ENCODE measurements at regions not wholly inside any gene's neighbourhood (a gene's known extent, or its start where the extent isn't known, plus 50 kb on each side); places are given as distances from the start of the nearest gene placed in this dataset.

DNA sequence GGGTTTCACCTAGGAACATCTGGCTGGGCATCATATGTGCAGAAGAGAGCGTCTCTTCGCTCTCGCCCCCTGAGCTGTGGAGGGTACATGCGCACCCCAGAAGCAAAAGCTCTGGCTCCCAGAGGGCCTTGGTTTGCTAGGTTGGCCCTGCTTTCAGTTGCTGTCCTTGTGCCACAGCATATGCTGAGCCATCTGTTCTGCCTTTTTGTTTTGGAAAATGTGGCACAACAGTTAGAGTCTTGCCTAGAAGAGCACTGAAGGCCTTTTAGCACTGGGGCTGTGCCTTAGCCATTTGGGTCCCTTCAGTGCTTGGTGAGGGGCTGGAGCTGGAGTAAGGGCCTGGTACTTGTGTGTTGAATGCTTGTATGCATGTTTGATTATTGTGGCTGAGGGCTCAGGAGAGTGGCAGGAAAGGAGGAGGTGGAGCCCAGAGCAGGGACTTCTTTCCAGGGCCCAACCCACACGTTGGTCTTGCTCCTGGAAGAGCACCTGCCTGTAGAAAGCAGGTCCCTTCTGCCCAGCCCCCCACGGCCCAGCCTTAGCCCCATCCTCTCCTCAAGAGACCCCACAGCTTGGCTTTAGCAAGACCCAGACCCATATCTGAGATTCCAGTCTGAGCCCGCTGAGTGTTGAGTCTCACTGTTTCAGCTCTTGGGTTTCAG is 113.7 kb downstream of the SLC25A47 start (continued):
- no peak for TF ChIP-seq FOSL1 (IDR thresholded peaks at IDR 0.05; ENCODE audit: insufficient read depth, low read depth, low read length)
- no peak for TF ChIP-seq ASH2L (IDR thresholded peaks at IDR 0.05; ENCODE audit: low read length)

Data from H1 (cell line).